ENCODE measurements at regions not wholly inside any gene's neighbourhood (a gene's known extent, or its start where the extent isn't known, plus 50 kb on each side); places are given as distances from the start of the nearest gene placed in this dataset.
"Not testable (repeated sequence)": the region's sequence is repeated elsewhere in the genome, so short reads cannot be mapped to it uniquely, and the experiment has no call there.

GRCh38 chrX:13380211-13380610 lies 60.4 kb upstream of the ATXN3L start:
- H3K9me3 ChIP-seq = no peaks in the 10 kb centered on the region
- no peaks in the 10 kb centered on the region for H3K4me1 ChIP-seq
- peaks cover 0 to 30% of the 10 kb centered on the region in 2 donors for H3K27me3 ChIP-seq
- no peak for TF ChIP-seq POLR2A (IDR thresholded peaks at IDR 0.05)
- intact Hi-C loops (cut with DNase I; ENCODE audit: low total_unique reads) = no loop called here
- no peaks in the 10 kb centered on the region for H3K36me3 ChIP-seq
- no peak for DNase-seq (ENCODE audit: low spot score in 2 of 2)
- no peak overlapping the region for H3K4me3 ChIP-seq
- H3K27ac ChIP-seq = no peak overlapping the region

GRCh38 chrX:13378562-13379518 lies 59.0 kb upstream of the ATXN3L start:
- H3K36me3 ChIP-seq; H3K27ac ChIP-seq; intact Hi-C loops (cut with DNase I; ENCODE audit: low total_unique reads): not testable (repeated sequence)

GRCh38 chrX:13377550-13377934 lies 57.7 kb upstream of the ATXN3L start:
- no peaks in the 10 kb centered on the region for H3K9me3 ChIP-seq
- intact Hi-C loops (cut with DNase I; ENCODE audit: low total_unique reads) = no loop called here
- DNase-seq (ENCODE audit: low spot score in 2 of 2) = no peak
- no peak for TF ChIP-seq POLR2A (IDR thresholded peaks at IDR 0.05)
- no peak for TF ChIP-seq POLR2AphosphoS5 (IDR thresholded peaks at IDR 0.05)
- no peak for TF ChIP-seq CTCF (IDR thresholded peaks at IDR 0.05)
- no peaks in the 10 kb centered on the region for H3K4me1 ChIP-seq
- H3K27ac ChIP-seq = peak overlapping the region; percentile 29 to 52
- H3K4me3 ChIP-seq = no peak overlapping the region
- H3K27me3 ChIP-seq = peaks cover 0 to 21% of the 10 kb centered on the region in 2 donors
- H3K36me3 ChIP-seq = no peaks in the 10 kb centered on the region

More at GRCh38 chrX:13378562-13379518, 59.0 kb upstream of the ATXN3L start:
- H3K27me3 ChIP-seq = peaks cover 0 to 31% of the 10 kb centered on the region in 2 donors
- H3K4me1 ChIP-seq; H3K9me3 ChIP-seq; H3K4me3 ChIP-seq; DNase-seq (ENCODE audit: low spot score in 2 of 2): not testable (repeated sequence)

- no peaks in the 10 kb centered on the region for H3K4me1 ChIP-seq
- H3K27me3 ChIP-seq = peaks cover 0 to 20% of the 10 kb centered on the region in 2 donors
- H3K9me3 ChIP-seq = no peaks in the 10 kb centered on the region
- intact Hi-C loops (cut with DNase I; ENCODE audit: low total_unique reads) = no loop called here
- no peak overlapping the region for H3K4me3 ChIP-seq
- peak overlapping the region; percentile 29 to 52 for H3K27ac ChIP-seq
- TF ChIP-seq POLR2A (IDR thresholded peaks at IDR 0.05) (no peak), CTCF (IDR thresholded peaks at IDR 0.05) (no peak), POLR2AphosphoS5 (IDR thresholded peaks at IDR 0.05) (no peak)
- DNase-seq (ENCODE audit: low spot score in 2 of 2) = peak in 1 of 2 donors; percentile 47
- no peaks in the 10 kb centered on the region for H3K36me3 ChIP-seq
Measured at GRCh38 chrX:13376857-13377549, 57.1 kb upstream of the ATXN3L start.

GRCh38 chrX:13375596-13375995 lies 55.7 kb upstream of the ATXN3L start:
- intact Hi-C loops (cut with DNase I; ENCODE audit: low total_unique reads); H3K4me3 ChIP-seq; H3K4me1 ChIP-seq; H3K36me3 ChIP-seq; H3K27ac ChIP-seq; H3K9me3 ChIP-seq; DNase-seq (ENCODE audit: low spot score in 2 of 2): not testable (repeated sequence)
- peaks cover 0 to 32% of the 10 kb centered on the region in 2 donors for H3K27me3 ChIP-seq

GRCh38 chrX:13374364-13374763 lies 54.5 kb upstream of the ATXN3L start:
- no peaks in the 10 kb centered on the region for H3K36me3 ChIP-seq
- no peak for DNase-seq (ENCODE audit: low spot score in 2 of 2)
- H3K27me3 ChIP-seq = peaks cover 0 to 34% of the 10 kb centered on the region in 2 donors
- intact Hi-C loops (cut with DNase I; ENCODE audit: low total_unique reads) = no loop called here
- H3K4me3 ChIP-seq = no peak overlapping the region
- no peaks in the 10 kb centered on the region for H3K9me3 ChIP-seq
- TF ChIP-seq CTCF (IDR thresholded peaks at IDR 0.05) = no peak
- TF ChIP-seq POLR2A (IDR thresholded peaks at IDR 0.05) = no peak
- TF ChIP-seq POLR2AphosphoS5 (IDR thresholded peaks at IDR 0.05) = no peak
- H3K27ac ChIP-seq = no peak overlapping the region
- no peaks in the 10 kb centered on the region for H3K4me1 ChIP-seq
